MM.1S (cell line): ENCODE measurements at regions not wholly inside any gene's neighbourhood (a gene's known extent, or its start where the extent isn't known, plus 50 kb on each side); places are given as distances from the start of the nearest gene placed in this dataset.

Experiments used
- DNase-seq: peaks from one replicate; pipeline ENCODE4 v3.0.0-alpha.2; 2015
- H2AFZ ChIP-seq: fragments of 300-600 bp; sonication (generic); 2 replicates; pipeline ENCODE4 v1.6.0; 2016; ENCODE audit warnings: antibody characterized with exemption, low read length
- H3F3A ChIP-seq: fragments of 300-600 bp; sonication (generic); 2 replicates; pipeline ENCODE4 v1.6.1; 2016; ENCODE audit warnings: mild to moderate bottlenecking, antibody characterized with exemption, low read length, moderate library complexity, mixed read lengths; ENCODE audit not compliant: insufficient read depth
- H3K27ac ChIP-seq: fragments of 300-600 bp; sonication (generic); 2 replicates; pipeline ENCODE4 v1.5.1; 2016; ENCODE audit warnings: mild to moderate bottlenecking, low read length
- H3K27me3 ChIP-seq: fragments of 300-600 bp; sonication (generic); replicated peaks from 2 replicates; pipeline ENCODE4 v1.6.0; 2016; ENCODE audit warnings: low read length; ENCODE audit not compliant: insufficient read depth
- H3K36me3 ChIP-seq: fragments of 300-600 bp; sonication (generic); replicated peaks from 2 replicates; pipeline ENCODE4 v1.6.1; 2016; ENCODE audit warnings: mild to moderate bottlenecking, low read length, mixed read lengths; ENCODE audit not compliant: insufficient read depth
- H3K4me1 ChIP-seq: fragments of 300-600 bp; sonication (generic); 2 replicates; pipeline ENCODE4 v1.6.1; 2016; ENCODE audit warnings: low read length, mixed read lengths
- H3K4me2 ChIP-seq: fragments of 300-600 bp; sonication (generic); 2 replicates; pipeline ENCODE4 v1.6.0; 2016; ENCODE audit warnings: low read depth, low read length
- H3K4me3 ChIP-seq: fragments of 300-600 bp; sonication (generic); 2 replicates; pipeline ENCODE4 v1.5.1; 2016; ENCODE audit warnings: low read length, mixed read lengths
- H3K79me2 ChIP-seq: fragments of 300-600 bp; sonication (generic); 2 replicates; pipeline ENCODE4 v1.6.1; 2016; ENCODE audit warnings: mixed run types, low read length, mixed read lengths
- H3K9ac ChIP-seq: fragments of 300-600 bp; sonication (generic); 2 replicates; pipeline ENCODE4 v1.6.1; 2016; ENCODE audit warnings: low read length, mixed read lengths
- H3K9me2 ChIP-seq: fragments of 300-600 bp; sonication (generic); replicated peaks from 2 replicates; pipeline ENCODE4 v1.6.1; 2016; ENCODE audit warnings: mild to moderate bottlenecking, low read length, mixed read lengths; ENCODE audit not compliant: insufficient read depth
- H3K9me3 ChIP-seq: fragments of 300-600 bp; sonication (generic); replicated peaks from 2 replicates; pipeline ENCODE4 v1.6.1; 2016; ENCODE audit warnings: mild to moderate bottlenecking, low read length, mixed read lengths; ENCODE audit not compliant: insufficient read depth
- H4K20me1 ChIP-seq: fragments of 300-600 bp; sonication (generic); 2 replicates; pipeline ENCODE4 v1.6.1; 2016; ENCODE audit warnings: mild to moderate bottlenecking, low read length, moderate library complexity, mixed read lengths; ENCODE audit not compliant: insufficient read depth
- EZH2 ChIP-seq: fragments of 300-600 bp; sonication (generic); optimal IDR thresholded peaks from 2 replicates; pipeline ENCODE3; 2017; ENCODE audit warnings: low read depth, mild to moderate bottlenecking, antibody characterized with exemption, low read length, mixed read lengths
- EZH2phosphoT487 ChIP-seq: fragments of 300-600 bp; sonication (generic); IDR thresholded peaks from 2 replicates; pipeline ENCODE4 v1.6.1; 2018; ENCODE audit warnings: antibody characterized with exemption, low read length
- TF ChIP-seq, protein P1 (sequence below): fragments of 300-600 bp; sonication (generic); IDR thresholded peaks from 2 replicates; pipeline ENCODE4 v1.5.1; 2016; ENCODE audit warnings: antibody characterized with exemption, low read length, mixed read lengths

DNA sequence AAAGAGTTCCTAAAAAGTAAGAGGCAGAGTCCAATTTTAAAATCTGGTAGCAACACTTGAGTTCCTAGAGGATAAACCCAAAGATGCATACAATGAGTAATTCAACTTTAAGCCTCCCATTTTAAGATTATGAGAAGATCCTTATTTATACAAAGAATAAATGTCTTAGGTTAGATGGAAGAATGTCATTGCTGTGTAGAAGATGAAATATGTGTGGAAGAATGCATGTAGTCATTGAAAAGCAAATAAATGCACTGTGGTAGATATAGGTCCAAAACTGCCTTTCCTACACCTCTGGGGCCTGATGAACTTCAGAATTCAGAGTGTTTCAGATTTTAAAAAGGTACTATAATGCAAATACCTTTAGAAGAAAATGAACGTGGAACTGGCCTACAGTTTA, 58.7 kb upstream of the LRP1B start:
- Histone ChIP-seq H3K9ac (no peak overlapping the region), H3K4me2 (no peak overlapping the region), H2AFZ (no peak overlapping the region), H3K27me3 (no peaks in the 10 kb centered on the region), H3K9me2 (no peaks in the 10 kb centered on the region), H3F3A (no peaks in the 10 kb centered on the region), H3K9me3 (no peaks in the 10 kb centered on the region), H3K36me3 (no peaks in the 10 kb centered on the region), H3K79me2 (no peaks in the 10 kb centered on the region), H4K20me1 (no peaks in the 10 kb centered on the region), H3K4me3 (no peak overlapping the region), H3K4me1 (no peaks in the 10 kb centered on the region), H3K27ac (no peak overlapping the region)
- no peak for DNase-seq
- TF ChIP-seq EZH2phosphoT487 (no peak), EZH2 (no peak)
- TF ChIP-seq, protein P1, sequence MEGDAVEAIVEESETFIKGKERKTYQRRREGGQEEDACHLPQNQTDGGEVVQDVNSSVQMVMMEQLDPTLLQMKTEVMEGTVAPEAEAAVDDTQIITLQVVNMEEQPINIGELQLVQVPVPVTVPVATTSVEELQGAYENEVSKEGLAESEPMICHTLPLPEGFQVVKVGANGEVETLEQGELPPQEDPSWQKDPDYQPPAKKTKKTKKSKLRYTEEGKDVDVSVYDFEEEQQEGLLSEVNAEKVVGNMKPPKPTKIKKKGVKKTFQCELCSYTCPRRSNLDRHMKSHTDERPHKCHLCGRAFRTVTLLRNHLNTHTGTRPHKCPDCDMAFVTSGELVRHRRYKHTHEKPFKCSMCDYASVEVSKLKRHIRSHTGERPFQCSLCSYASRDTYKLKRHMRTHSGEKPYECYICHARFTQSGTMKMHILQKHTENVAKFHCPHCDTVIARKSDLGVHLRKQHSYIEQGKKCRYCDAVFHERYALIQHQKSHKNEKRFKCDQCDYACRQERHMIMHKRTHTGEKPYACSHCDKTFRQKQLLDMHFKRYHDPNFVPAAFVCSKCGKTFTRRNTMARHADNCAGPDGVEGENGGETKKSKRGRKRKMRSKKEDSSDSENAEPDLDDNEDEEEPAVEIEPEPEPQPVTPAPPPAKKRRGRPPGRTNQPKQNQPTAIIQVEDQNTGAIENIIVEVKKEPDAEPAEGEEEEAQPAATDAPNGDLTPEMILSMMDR = no peak

DNA sequence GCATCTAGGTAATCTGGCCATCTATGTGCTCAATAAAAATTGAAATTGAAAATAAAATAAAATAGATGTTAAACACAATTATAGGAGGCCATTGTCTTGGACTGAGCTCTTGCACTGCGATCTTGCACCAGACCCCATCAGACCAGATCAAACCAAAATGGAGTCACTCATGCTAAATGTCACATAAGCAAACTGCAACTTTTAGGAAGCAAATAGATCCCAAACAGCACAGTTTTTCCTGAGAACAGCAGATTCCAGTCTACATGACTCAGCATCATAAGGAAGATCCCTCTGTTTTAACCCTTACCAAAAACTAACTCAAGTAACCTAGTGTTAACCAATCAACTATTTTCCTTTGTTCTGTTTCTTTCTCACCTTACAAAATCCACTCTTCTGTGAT, 57.7 kb upstream of the LRP1B start:
- Histone ChIP-seq H3K9ac (no peak overlapping the region), H3K27ac (no peak overlapping the region), H2AFZ (no peak overlapping the region), H3K9me3 (no peaks in the 10 kb centered on the region), H3K79me2 (no peaks in the 10 kb centered on the region), H3F3A (no peaks in the 10 kb centered on the region), H3K4me3 (no peak overlapping the region), H3K9me2 (no peaks in the 10 kb centered on the region), H3K27me3 (no peaks in the 10 kb centered on the region), H3K36me3 (no peaks in the 10 kb centered on the region), H3K4me1 (no peaks in the 10 kb centered on the region), H4K20me1 (no peaks in the 10 kb centered on the region), H3K4me2 (no peak overlapping the region)
- no peak for DNase-seq
- TF ChIP-seq, protein P1 = no peak

DNA sequence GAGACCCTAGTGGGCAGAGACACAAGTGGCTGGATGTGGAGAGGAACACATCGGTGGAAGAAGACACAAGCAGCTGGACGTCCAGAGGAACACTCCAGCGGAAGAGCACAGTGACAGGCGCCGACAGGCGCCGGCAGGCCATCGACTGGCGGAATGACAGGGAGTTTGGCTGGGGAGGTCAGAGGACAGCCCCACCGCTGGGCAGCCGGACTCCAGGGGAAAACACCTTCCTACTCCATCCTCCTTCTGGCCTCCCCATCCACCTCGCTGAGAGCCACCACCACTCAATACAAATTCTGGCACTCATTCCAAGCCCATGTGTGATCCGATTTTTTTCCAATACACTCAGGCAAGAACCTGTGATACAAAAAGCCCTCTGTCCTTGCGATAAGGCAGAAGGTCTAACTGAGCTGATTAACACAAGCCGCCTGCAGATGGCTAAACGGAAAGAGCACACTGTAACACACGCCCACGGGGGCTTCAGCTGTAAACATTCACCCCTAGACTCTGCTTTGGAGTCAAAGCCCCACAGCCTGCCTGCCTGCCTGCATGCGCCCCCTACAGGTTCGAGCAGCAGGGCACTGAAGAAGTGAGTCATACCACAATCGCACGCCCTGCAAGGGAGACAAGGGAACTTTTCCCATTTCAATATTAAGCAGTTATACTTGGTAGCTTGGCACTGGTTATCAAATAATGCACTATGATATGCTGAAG, 50.2 kb upstream of the LRP1B start:
- Histone ChIP-seq H4K20me1 (no peaks in the 10 kb centered on the region), H3K4me3 (no peak overlapping the region), H3K27me3 (no peaks in the 10 kb centered on the region), H3K36me3 (no peaks in the 10 kb centered on the region), H3K27ac (no peak overlapping the region), H2AFZ (no peak overlapping the region), H3K79me2 (no peaks in the 10 kb centered on the region), H3K4me2 (no peak overlapping the region), H3K9ac (no peak overlapping the region), H3K9me3 (no peaks in the 10 kb centered on the region), H3F3A (no peaks in the 10 kb centered on the region), H3K4me1 (no peaks in the 10 kb centered on the region), H3K9me2 (no peaks in the 10 kb centered on the region)
- no peak for TF ChIP-seq EZH2
- TF ChIP-seq, protein P1 = no peak
- no peak for TF ChIP-seq EZH2phosphoT487
- no peak for DNase-seq
